ENCODE measurements at regions not wholly inside any gene's neighbourhood (a gene's known extent, or its start where the extent isn't known, plus 50 kb on each side); places are given as distances from the start of the nearest gene placed in this dataset.

DNA sequence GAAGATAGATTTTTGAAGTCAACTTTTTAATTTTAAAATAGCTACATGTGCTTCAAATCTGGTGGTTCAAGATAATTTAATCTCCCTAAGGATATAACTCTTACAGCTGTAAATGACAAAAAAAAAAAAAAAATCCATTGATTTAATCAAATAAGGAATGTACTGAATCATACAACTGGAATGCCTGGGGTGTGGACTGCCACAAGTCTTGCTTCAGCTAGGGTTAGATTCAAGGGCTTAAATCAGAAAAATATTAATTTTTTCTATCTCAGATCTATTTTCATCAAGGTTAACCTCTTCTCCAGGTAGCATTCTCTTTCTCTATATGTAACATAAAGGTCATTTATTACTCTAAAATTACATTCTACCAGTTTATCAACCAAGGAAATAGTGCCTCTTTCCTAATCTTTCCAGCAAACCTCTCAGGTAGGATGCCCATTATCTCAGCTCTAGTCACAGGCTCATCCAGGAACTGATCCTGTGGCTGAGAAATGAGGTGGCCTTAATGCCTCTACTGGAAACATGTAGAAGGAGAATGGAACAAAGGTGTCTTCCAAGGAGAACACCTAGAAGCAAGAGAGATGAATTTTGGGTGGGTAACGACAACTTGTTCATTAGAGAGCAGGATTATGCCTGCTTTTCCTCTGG lies 466.9 kb downstream of the CBLN4 start:
- no peak overlapping the region for H3K27ac Mint-ChIP-seq
- Histone ChIP-seq H3K79me2 (replicated peaks; ENCODE audit: insufficient read depth) (no peaks in the 10 kb centered on the region), H3K36me3 (ENCODE audit: insufficient read depth) (peaks cover 6% of the 10 kb centered on the region), H3F3A (replicated peaks; ENCODE audit: low read depth) (no peaks in the 10 kb centered on the region), H4K20me1 (replicated peaks; ENCODE audit: insufficient read depth) (no peaks in the 10 kb centered on the region), H3K9me2 (ENCODE audit: insufficient read depth) (no peaks in the 10 kb centered on the region), H3K4me1 (ENCODE audit: insufficient read depth) (no peaks in the 10 kb centered on the region), H3K27me3 (ENCODE audit: insufficient read depth) (no peaks in the 10 kb centered on the region), H3K27ac (ENCODE audit: low read depth) (no peak overlapping the region), H2AFZ (no peak overlapping the region), H3K4me2 (no peak overlapping the region), H3K4me3 (no peak overlapping the region)
- DNase-seq (ENCODE audit: low spot score) (no peak), ATAC-seq (no peak)
- no peak overlapping the region for H3K4me3 Mint-ChIP-seq
- peaks cover 37% of the 10 kb centered on the region for H3K36me3 Mint-ChIP-seq (ENCODE audit: low read depth)
- H3K9me3 Mint-ChIP-seq: peaks cover 96% of the 10 kb centered on the region
- no peaks in the 10 kb centered on the region for H3K4me1 Mint-ChIP-seq
- TF ChIP-seq POLR2AphosphoS5 (IDR thresholded peaks at IDR 0.05; ENCODE audit: low read depth) (no peak), EZH2 (IDR thresholded peaks at IDR 0.05; ENCODE audit: low read depth, unreplicated experiment) (no peak), STAT1 (IDR thresholded peaks at IDR 0.05; ENCODE audit: unreplicated experiment) (no peak), JUNB (IDR thresholded peaks at IDR 0.05; ENCODE audit: unreplicated experiment) (no peak), ETS1 (IDR thresholded peaks at IDR 0.05) (no peak), REST (IDR thresholded peaks at IDR 0.05; ENCODE audit: unreplicated experiment) (no peak), ZNF331 (CRISPR knock-in tag; IDR thresholded peaks at IDR 0.05; ENCODE audit: low read depth) (no peak), NANOG (IDR thresholded peaks at IDR 0.05; ENCODE audit: borderline replicate concordance) (no peak), CREB1 (CRISPR knock-in tag; IDR thresholded peaks at IDR 0.05; ENCODE audit: low read depth) (no peak)
- TF ChIP-seq, protein P1, sequence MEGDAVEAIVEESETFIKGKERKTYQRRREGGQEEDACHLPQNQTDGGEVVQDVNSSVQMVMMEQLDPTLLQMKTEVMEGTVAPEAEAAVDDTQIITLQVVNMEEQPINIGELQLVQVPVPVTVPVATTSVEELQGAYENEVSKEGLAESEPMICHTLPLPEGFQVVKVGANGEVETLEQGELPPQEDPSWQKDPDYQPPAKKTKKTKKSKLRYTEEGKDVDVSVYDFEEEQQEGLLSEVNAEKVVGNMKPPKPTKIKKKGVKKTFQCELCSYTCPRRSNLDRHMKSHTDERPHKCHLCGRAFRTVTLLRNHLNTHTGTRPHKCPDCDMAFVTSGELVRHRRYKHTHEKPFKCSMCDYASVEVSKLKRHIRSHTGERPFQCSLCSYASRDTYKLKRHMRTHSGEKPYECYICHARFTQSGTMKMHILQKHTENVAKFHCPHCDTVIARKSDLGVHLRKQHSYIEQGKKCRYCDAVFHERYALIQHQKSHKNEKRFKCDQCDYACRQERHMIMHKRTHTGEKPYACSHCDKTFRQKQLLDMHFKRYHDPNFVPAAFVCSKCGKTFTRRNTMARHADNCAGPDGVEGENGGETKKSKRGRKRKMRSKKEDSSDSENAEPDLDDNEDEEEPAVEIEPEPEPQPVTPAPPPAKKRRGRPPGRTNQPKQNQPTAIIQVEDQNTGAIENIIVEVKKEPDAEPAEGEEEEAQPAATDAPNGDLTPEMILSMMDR (conservative IDR thresholded peaks at IDR 0.05; ENCODE audit: low read depth in 2 of 2): no peak
- TF ChIP-seq, protein P2, sequence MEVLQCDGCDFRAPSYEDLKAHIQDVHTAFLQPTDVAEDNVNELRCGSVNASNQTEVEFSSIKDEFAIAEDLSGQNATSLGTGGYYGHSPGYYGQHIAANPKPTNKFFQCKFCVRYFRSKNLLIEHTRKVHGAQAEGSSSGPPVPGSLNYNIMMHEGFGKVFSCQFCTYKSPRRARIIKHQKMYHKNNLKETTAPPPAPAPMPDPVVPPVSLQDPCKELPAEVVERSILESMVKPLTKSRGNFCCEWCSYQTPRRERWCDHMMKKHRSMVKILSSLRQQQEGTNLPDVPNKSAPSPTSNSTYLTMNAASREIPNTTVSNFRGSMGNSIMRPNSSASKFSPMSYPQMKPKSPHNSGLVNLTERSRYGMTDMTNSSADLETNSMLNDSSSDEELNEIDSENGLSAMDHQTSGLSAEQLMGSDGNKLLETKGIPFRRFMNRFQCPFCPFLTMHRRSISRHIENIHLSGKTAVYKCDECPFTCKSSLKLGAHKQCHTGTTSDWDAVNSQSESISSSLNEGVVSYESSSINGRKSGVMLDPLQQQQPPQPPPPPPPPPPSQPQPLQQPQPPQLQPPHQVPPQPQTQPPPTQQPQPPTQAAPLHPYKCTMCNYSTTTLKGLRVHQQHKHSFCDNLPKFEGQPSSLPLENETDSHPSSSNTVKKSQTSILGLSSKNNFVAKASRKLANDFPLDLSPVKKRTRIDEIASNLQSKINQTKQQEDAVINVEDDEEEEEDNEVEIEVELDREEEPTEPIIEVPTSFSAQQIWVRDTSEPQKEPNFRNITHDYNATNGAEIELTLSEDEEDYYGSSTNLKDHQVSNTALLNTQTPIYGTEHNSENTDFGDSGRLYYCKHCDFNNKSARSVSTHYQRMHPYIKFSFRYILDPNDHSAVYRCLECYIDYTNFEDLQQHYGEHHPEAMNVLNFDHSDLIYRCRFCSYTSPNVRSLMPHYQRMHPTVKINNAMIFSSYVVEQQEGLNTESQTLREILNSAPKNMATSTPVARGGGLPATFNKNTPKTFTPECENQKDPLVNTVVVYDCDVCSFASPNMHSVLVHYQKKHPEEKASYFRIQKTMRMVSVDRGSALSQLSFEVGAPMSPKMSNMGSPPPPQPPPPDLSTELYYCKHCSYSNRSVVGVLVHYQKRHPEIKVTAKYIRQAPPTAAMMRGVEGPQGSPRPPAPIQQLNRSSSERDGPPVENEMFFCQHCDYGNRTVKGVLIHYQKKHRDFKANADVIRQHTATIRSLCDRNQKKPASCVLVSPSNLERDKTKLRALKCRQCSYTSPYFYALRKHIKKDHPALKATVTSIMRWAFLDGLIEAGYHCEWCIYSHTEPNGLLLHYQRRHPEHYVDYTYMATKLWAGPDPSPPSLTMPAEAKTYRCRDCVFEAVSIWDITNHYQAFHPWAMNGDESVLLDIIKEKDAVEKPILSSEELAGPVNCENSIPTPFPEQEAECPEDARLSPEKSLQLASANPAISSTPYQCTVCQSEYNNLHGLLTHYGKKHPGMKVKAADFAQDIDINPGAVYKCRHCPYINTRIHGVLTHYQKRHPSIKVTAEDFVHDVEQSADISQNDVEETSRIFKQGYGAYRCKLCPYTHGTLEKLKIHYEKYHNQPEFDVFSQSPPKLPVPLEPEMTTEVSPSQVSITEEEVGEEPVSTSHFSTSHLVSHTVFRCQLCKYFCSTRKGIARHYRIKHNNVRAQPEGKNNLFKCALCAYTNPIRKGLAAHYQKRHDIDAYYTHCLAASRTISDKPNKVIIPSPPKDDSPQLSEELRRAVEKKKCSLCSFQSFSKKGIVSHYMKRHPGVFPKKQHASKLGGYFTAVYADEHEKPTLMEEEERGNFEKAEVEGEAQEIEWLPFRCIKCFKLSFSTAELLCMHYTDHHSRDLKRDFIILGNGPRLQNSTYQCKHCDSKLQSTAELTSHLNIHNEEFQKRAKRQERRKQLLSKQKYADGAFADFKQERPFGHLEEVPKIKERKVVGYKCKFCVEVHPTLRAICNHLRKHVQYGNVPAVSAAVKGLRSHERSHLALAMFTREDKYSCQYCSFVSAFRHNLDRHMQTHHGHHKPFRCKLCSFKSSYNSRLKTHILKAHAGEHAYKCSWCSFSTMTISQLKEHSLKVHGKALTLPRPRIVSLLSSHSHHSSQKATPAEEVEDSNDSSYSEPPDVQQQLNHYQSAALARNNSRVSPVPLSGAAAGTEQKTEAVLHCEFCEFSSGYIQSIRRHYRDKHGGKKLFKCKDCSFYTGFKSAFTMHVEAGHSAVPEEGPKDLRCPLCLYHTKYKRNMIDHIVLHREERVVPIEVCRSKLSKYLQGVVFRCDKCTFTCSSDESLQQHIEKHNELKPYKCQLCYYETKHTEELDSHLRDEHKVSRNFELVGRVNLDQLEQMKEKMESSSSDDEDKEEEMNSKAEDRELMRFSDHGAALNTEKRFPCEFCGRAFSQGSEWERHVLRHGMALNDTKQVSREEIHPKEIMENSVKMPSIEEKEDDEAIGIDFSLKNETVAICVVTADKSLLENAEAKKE (CRISPR knock-in tag; IDR thresholded peaks at IDR 0.05): no peak
- peaks cover 4% of the 10 kb centered on the region for H3K27me3 Mint-ChIP-seq (ENCODE audit: insufficient read depth, low read depth, poor library complexity)

Data from GM23338 (cell line).